ENCODE measurements at regions not wholly inside any gene's neighbourhood (a gene's known extent, or its start where the extent isn't known, plus 50 kb on each side); places are given as distances from the start of the nearest gene placed in this dataset.
A peak's percentile ranks its signal among the peaks of the same experiment; 100 is the strongest.

DNA sequence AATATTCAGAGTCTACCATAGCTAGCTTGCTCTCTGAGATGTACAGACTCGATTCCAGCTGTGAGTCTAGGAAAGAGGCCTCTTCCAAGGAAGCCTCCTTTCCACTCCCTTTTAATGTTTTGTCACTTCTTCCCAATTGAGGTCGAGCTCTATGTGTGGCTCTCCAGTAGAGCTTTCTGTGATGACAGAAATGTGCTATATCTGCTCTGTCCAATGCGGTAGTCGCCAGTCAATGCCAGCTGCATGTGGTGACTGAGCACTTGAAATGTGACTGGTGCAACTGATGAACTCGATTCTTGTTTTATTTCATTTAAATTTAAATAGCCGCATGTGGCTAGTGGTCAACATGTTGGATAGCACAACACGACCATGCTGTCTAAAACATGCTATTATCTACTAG lies 387.0 kb upstream of the NRP1 start:
- Mint-ChIP-seq H3K4me1 (peaks cover 14% of the 10 kb centered on the region), H3K27ac (peak overlapping the region in 2 of 3 experiments; percentile 43 to 68), H3K4me3 (no peak overlapping the region), H3K9me3 (peaks cover 23% of the 10 kb centered on the region), H3K36me3 (ENCODE audit: low read depth) (no peaks in the 10 kb centered on the region), H3K27me3 (ENCODE audit: low read depth) (peaks cover 2% of the 10 kb centered on the region)
- TF ChIP-seq, protein P1, sequence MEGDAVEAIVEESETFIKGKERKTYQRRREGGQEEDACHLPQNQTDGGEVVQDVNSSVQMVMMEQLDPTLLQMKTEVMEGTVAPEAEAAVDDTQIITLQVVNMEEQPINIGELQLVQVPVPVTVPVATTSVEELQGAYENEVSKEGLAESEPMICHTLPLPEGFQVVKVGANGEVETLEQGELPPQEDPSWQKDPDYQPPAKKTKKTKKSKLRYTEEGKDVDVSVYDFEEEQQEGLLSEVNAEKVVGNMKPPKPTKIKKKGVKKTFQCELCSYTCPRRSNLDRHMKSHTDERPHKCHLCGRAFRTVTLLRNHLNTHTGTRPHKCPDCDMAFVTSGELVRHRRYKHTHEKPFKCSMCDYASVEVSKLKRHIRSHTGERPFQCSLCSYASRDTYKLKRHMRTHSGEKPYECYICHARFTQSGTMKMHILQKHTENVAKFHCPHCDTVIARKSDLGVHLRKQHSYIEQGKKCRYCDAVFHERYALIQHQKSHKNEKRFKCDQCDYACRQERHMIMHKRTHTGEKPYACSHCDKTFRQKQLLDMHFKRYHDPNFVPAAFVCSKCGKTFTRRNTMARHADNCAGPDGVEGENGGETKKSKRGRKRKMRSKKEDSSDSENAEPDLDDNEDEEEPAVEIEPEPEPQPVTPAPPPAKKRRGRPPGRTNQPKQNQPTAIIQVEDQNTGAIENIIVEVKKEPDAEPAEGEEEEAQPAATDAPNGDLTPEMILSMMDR (IDR thresholded peaks at IDR 0.05; ENCODE audit: unreplicated experiment in 3 of 3) = no peak

DNA sequence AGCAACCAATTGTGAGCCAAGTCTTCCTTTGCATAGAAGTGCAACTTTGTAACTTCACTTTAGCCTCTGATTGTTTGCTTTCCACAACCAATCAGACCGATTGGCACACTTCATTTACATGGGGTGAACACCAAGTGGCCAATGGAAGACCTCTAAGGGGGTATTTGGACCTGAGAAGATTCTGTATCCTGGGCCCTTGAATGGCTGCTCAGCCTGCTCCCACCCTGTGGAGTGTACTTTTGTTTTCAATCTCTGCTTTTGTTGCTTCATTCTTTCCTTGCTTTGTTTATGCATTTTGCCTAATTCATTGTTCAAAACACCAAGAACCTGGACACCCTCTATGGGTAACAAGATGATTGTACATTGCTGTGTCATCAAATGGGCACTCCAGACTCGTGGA lies 385.7 kb upstream of the NRP1 start:
- H3K36me3 Mint-ChIP-seq (ENCODE audit: low read depth) = no peaks in the 10 kb centered on the region
- H3K4me1 Mint-ChIP-seq = peaks cover 27% of the 10 kb centered on the region
- TF ChIP-seq, protein P1 (IDR thresholded peaks at IDR 0.05; ENCODE audit: unreplicated experiment in 3 of 3) = no peak
- H3K27ac Mint-ChIP-seq = no peak overlapping the region
- H3K4me3 Mint-ChIP-seq = no peak overlapping the region
- H3K9me3 Mint-ChIP-seq = peaks cover 20% of the 10 kb centered on the region
- H3K27me3 Mint-ChIP-seq (ENCODE audit: low read depth) = peaks cover 4% of the 10 kb centered on the region

DNA sequence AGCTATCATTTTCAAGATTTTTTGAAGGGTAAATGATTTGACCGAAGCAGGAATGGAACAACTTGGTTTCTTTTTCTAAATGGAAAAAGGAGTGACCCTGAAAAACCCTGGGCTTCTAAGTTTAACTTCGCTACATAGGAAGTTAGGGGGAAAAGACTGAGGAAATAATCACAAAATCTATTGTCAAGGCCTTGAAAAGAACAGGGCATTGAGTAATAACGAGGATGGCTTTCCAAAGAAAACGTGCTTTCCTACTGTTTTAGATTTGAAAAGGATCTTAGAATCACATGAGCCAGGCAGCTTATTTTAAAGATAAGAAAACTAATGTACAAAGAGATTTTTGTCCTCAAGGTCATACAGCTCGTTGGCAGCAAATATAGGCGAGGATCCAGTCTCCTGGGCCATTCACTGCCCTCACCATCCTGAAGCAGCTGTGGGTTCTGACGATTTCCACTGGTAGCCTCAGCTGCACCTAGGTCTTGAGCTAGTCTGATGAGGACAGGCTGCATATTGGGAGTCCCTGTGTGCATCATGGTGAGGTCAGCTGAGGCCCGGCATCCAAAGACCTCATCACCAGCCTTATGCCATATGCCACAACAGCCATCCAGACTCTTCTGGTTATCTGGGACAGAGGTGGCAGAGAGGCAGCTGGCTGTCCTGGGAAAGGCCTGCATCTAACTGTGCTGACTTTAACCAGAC lies 384.7 kb upstream of the NRP1 start:
- Mint-ChIP-seq H3K27me3 (ENCODE audit: low read depth) (peaks cover 4% of the 10 kb centered on the region), H3K36me3 (ENCODE audit: low read depth) (no peaks in the 10 kb centered on the region), H3K27ac (no peak overlapping the region), H3K9me3 (peaks cover 18% of the 10 kb centered on the region), H3K4me3 (no peak overlapping the region), H3K4me1 (peaks cover 37% of the 10 kb centered on the region)
- TF ChIP-seq, protein P1 (IDR thresholded peaks at IDR 0.05; ENCODE audit: unreplicated experiment in 3 of 3) = no peak

DNA sequence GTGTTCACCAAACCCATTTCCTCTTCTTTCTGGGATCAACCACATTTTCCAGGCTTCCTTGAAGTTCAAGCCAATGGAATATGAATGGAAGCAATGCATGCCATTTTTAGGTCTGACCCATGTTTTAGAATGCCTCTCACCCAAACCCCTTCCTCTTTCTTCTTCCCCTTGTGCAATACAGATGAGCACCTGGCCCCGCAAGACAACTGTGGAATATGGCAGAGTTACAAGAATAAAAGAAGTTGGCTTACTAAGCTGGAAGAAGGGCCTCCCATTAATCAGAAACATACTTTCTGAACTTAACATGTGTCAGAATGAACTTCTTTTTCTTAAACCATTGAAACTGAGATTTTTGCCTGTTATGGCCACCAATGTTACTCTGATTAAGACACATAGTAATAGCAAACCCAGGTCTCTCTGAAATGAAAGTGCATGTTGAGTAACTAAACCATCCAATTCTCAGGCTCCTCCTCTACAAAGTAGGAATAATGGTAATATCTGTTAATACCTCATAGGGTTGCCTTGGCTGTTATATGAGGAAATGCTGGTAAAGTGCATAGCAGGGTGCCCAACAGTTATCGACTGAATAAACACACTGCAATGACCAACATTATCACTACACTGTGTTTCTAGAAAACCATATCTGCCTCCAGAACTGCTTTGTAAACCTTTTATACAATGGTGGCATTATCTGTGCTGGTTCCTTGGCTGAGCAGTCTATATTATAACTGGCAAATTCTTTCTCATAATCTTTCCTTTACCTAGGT lies 382.2 kb upstream of the NRP1 start:
- Mint-ChIP-seq H3K27me3 (ENCODE audit: low read depth) (peaks cover 10% of the 10 kb centered on the region), H3K36me3 (ENCODE audit: low read depth) (no peaks in the 10 kb centered on the region), H3K4me1 (peaks cover 49% of the 10 kb centered on the region), H3K27ac (peak overlapping the region in 1 of 3 experiments; percentile 15), H3K9me3 (peaks cover 11% of the 10 kb centered on the region), H3K4me3 (no peak overlapping the region)
- TF ChIP-seq, protein P1 (IDR thresholded peaks at IDR 0.05; ENCODE audit: unreplicated experiment in 3 of 3) = no peak

DNA sequence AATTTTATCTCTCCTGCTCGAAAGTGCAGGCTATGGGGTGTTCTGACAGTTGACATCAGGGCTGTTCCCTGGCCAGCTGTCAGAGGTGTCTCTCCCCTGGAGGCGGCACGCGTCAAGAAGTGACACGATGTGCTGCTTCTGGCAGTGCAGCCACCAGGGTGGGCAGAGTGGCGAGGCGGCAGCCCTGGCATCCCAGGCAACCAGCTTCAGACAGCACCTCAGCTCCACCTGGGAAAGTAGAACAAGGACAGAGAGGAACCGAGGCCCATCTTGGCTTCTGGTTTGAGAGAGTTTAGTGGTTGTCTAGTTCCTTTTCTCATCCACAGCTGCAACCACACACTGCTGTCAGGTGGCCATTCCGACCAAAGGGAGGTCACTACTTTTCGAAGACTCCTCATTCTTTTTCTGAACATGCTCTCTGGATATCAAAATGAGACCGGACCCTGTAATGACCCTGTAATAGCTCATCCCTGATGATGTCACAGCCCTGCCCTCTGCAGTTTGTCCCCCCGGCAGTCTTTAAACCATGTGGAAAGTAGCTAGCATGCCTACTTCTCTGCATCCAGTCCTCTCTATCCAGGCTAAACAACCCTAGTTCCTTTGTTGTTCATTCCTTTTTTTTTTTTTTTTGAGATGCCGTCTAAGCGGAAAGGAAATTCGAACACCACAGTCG lies 381.0 kb upstream of the NRP1 start:
- Mint-ChIP-seq H3K4me3 (no peak overlapping the region), H3K36me3 (ENCODE audit: low read depth) (no peaks in the 10 kb centered on the region), H3K4me1 (peaks cover 49% of the 10 kb centered on the region), H3K27me3 (ENCODE audit: low read depth) (peaks cover 10% of the 10 kb centered on the region), H3K27ac (peak overlapping the region in 2 of 3 experiments; percentile 2 to 13), H3K9me3 (peaks cover 5% of the 10 kb centered on the region)
- TF ChIP-seq, protein P1 (IDR thresholded peaks at IDR 0.05; ENCODE audit: unreplicated experiment in 3 of 3) = no peak

Data from nephron (organoid).